ENCODE measurements at regions not wholly inside any gene's neighbourhood (a gene's known extent, or its start where the extent isn't known, plus 50 kb on each side); places are given as distances from the start of the nearest gene placed in this dataset.

- no peak for TF ChIP-seq CTCF (IDR thresholded peaks at IDR 0.05; ENCODE audit: insufficient read depth in 1 of 2, low read depth in 1 of 2, low read length in 1 of 2, severe bottlenecking in 1 of 2, unreplicated experiment in 1 of 2)
- POLR2A ChIA-PET, result no interaction called here
- Mint-ChIP-seq H3K27ac (ENCODE audit: unreplicated experiment) (no peak overlapping the region), H3K4me1 (ENCODE audit: low read depth, unreplicated experiment) (peaks cover 28% of the 10 kb centered on the region), H3K9me3 (ENCODE audit: unreplicated experiment) (no peaks in the 10 kb centered on the region), H3K27me3 (ENCODE audit: insufficient read depth, unreplicated experiment) (no peaks in the 10 kb centered on the region), H3K36me3 (ENCODE audit: insufficient read depth, unreplicated experiment) (no peaks in the 10 kb centered on the region), H3K4me3 (ENCODE audit: unreplicated experiment) (no peak overlapping the region)
- no TSS peak for BruUV-seq (replicated peaks)
- no peaks in the 10 kb centered on the region for H3K36me3 ChIP-seq (ENCODE audit: control insufficient read depth, insufficient read depth, low read length)
- intact Hi-C loops (cut with micrococcal nuclease; ENCODE audit: unreplicated experiment), result no loop called here
- H3K4me3 ChIP-seq (ENCODE audit: low read depth, low read length), result no peak overlapping the region
- H3K27me3 ChIP-seq (replicated peaks; ENCODE audit: control insufficient read depth, insufficient read depth, low read length), result no peaks in the 10 kb centered on the region
- CTCF ChIA-PET, result no interaction called here
- no peak for DNase-seq
- no peaks in the 10 kb centered on the region for H3K9me3 ChIP-seq
- peaks cover 31% of the 10 kb centered on the region for H3K4me1 ChIP-seq
Measured at GRCh38 chr20:22503577-22503976, 80.8 kb downstream of the FOXA2 start.

- no peak overlapping the region for H3K4me3 ChIP-seq (ENCODE audit: low read depth, low read length)
- DNase-seq, result peak in 1 of 2 experiments; percentile 79
- no peaks in the 10 kb centered on the region for H3K27me3 Mint-ChIP-seq (ENCODE audit: insufficient read depth, unreplicated experiment)
- H3K27ac Mint-ChIP-seq (ENCODE audit: unreplicated experiment), result no peak overlapping the region
- H3K36me3 ChIP-seq (ENCODE audit: control insufficient read depth, insufficient read depth, low read length), result no peaks in the 10 kb centered on the region
- no peak overlapping the region for H3K4me3 Mint-ChIP-seq (ENCODE audit: unreplicated experiment)
- no peak for TF ChIP-seq CTCF (IDR thresholded peaks at IDR 0.05; ENCODE audit: insufficient read depth in 1 of 2, low read depth in 1 of 2, low read length in 1 of 2, severe bottlenecking in 1 of 2, unreplicated experiment in 1 of 2)
- ChIA-PET POLR2A (no interaction called here), CTCF (no interaction called here)
- H3K9me3 ChIP-seq, result 0 out of 2 replicates have a peak, but pooled peaks cover 3% of the 10 kb centered on the region
- no peaks in the 10 kb centered on the region for H3K27me3 ChIP-seq (replicated peaks; ENCODE audit: control insufficient read depth, insufficient read depth, low read length)
- no TSS peak for BruUV-seq (replicated peaks)
- H3K36me3 Mint-ChIP-seq (ENCODE audit: insufficient read depth, unreplicated experiment), result no peaks in the 10 kb centered on the region
- H3K4me1 Mint-ChIP-seq (ENCODE audit: low read depth, unreplicated experiment), result peaks cover 19% of the 10 kb centered on the region
- intact Hi-C loops (cut with micrococcal nuclease; ENCODE audit: unreplicated experiment), result no loop called here
- no peaks in the 10 kb centered on the region for H3K9me3 Mint-ChIP-seq (ENCODE audit: unreplicated experiment)
- peaks cover 25% of the 10 kb centered on the region for H3K4me1 ChIP-seq
Measured at GRCh38 chr20:22502731-22503191, 81.6 kb downstream of the FOXA2 start.

- CTCF ChIA-PET, result interaction anchor here (0.6 kb wide), 1 partner anchor 32 kb away, joined by 3 read pairs; no protein-coding TSS in a partner anchor
- Mint-ChIP-seq H3K36me3 (ENCODE audit: insufficient read depth, unreplicated experiment) (no peaks in the 10 kb centered on the region), H3K4me1 (ENCODE audit: low read depth, unreplicated experiment) (peaks cover 12% of the 10 kb centered on the region), H3K4me3 (ENCODE audit: unreplicated experiment) (no peak overlapping the region), H3K9me3 (ENCODE audit: unreplicated experiment) (no peaks in the 10 kb centered on the region), H3K27me3 (ENCODE audit: insufficient read depth, unreplicated experiment) (no peaks in the 10 kb centered on the region), H3K27ac (ENCODE audit: unreplicated experiment) (peak overlapping the region; percentile 1)
- no peaks in the 10 kb centered on the region for H3K27me3 ChIP-seq (replicated peaks; ENCODE audit: control insufficient read depth, insufficient read depth, low read length)
- DNase-seq, result no peak
- no TSS peak for BruUV-seq (replicated peaks)
- H3K4me3 ChIP-seq (ENCODE audit: low read depth, low read length), result no peak overlapping the region
- H3K9me3 ChIP-seq, result 0 out of 2 replicates have a peak, but pooled peaks cover 3% of the 10 kb centered on the region
- H3K36me3 ChIP-seq (ENCODE audit: control insufficient read depth, insufficient read depth, low read length), result no peaks in the 10 kb centered on the region
- POLR2A ChIA-PET, result no interaction called here
- H3K4me1 ChIP-seq, result peaks cover 22% of the 10 kb centered on the region
- no peak for TF ChIP-seq CTCF (IDR thresholded peaks at IDR 0.05; ENCODE audit: insufficient read depth in 1 of 2, low read depth in 1 of 2, low read length in 1 of 2, severe bottlenecking in 1 of 2, unreplicated experiment in 1 of 2)
- intact Hi-C loops (cut with micrococcal nuclease; ENCODE audit: unreplicated experiment), result no loop called here
Measured at GRCh38 chr20:22501566-22502344, 82.6 kb downstream of the FOXA2 start.

All from Caco-2 (cell line).